SK-N-SH (cell line): ENCODE measurements at regions not wholly inside any gene's neighbourhood (a gene's known extent, or its start where the extent isn't known, plus 50 kb on each side); places are given as distances from the start of the nearest gene placed in this dataset.

Experiments
- CTCF ChIA-PET: fragments of 300-600, 350-600 bp; formaldehyde crosslinking; extraction: SDS; loops from one replicate; lab custom pipeline; 2021; lab: Yijun Ruan, JAX
- POLR2A ChIA-PET: fragments of 350-600 bp; sonication (Branson Sonifier 250); formaldehyde crosslinking; extraction: SDS; loops from one replicate; lab custom pipeline; 2020; ENCODE audit warnings: antibody characterized with exemption, inconsistent platforms; lab: Yijun Ruan, JAX
- DNase-seq: peaks from one replicate; pipeline ENCODE4 v3.0.0; 2012
- H2AFZ ChIP-seq: fragments of 200-600 bp; sonication (generic); 2 replicates; pipeline ENCODE4 v1.8.1; 2016; ENCODE audit warnings: antibody characterized with exemption, mild to moderate bottlenecking, low read depth
- H3F3A ChIP-seq: fragments of 200-600 bp; sonication (generic); replicated peaks from 2 replicates; pipeline ENCODE3; 2016; ENCODE audit warnings: antibody characterized with exemption, mild to moderate bottlenecking; ENCODE audit not compliant: insufficient read depth
- H3K27ac ChIP-seq, 2 experiments: fragments of 200-500 bp in 1 of 2; fragments of 200-600 bp in 1 of 2; sonication (Bioruptor generic) in 1 of 2; sonication (generic), shearing (Covaris generic) in 1 of 2; 2 replicates each; pipeline versions ENCODE4 v1.5.1 to v1.6.1; 2014 to 2016; ENCODE audit warnings: low read depth in 2 of 2, inconsistent platforms in 1 of 2, low read length in 1 of 2, mild to moderate bottlenecking in 1 of 2, mixed read lengths in 1 of 2
- H3K27me3 ChIP-seq: fragments of 200-600 bp; sonication (generic), shearing (Covaris generic); 2 replicates; pipeline ENCODE4 v1.6.1; 2016; ENCODE audit warnings: mixed run types; ENCODE audit not compliant: insufficient read depth
- H3K36me3 ChIP-seq, 2 experiments: fragments of 200-500 bp in 1 of 2; fragments of 200-600 bp in 1 of 2; sonication (Bioruptor generic) in 1 of 2; sonication (generic) in 1 of 2; replicated peaks in 1 of 2; 2 replicates each; pipeline versions ENCODE3 to v1.5.1; 2014 to 2016; ENCODE audit warnings: low read length in 1 of 2, mild to moderate bottlenecking in 1 of 2; ENCODE audit not compliant: insufficient read depth in 2 of 2, control insufficient read depth in 1 of 2
- H3K4me1 ChIP-seq, 2 experiments: fragments of 200-500 bp in 1 of 2; fragments of 200-600 bp in 1 of 2; sonication (Bioruptor generic) in 1 of 2; sonication (generic), shearing (Covaris generic) in 1 of 2; 2 replicates each; pipeline versions ENCODE4 v1.5.1 to v1.6.1; 2014 to 2016; ENCODE audit warnings: low read depth in 1 of 2, low read length in 1 of 2, mixed run types in 1 of 2; ENCODE audit not compliant: insufficient read depth in 2 of 2, control insufficient read depth in 1 of 2
- H3K4me2 ChIP-seq: fragments of 200-600 bp; sonication (generic), shearing (Covaris generic); 2 replicates; pipeline ENCODE4 v1.6.1; 2017; ENCODE audit warnings: mixed run types
- H3K4me3 ChIP-seq, 2 experiments: fragments of 200-500 bp in 1 of 2; fragments of 200-600 bp in 1 of 2; sonication (Bioruptor generic) in 1 of 2; sonication (generic), shearing (Covaris generic) in 1 of 2; 2 replicates each; pipeline versions ENCODE4 v1.5.1 to v1.8.1; 2014 to 2016; ENCODE audit warnings: low read depth in 2 of 2, inconsistent platforms in 1 of 2, low read length in 1 of 2, mild to moderate bottlenecking in 1 of 2, mixed read lengths in 1 of 2, moderate library complexity in 1 of 2
- H3K79me2 ChIP-seq: fragments of 200-600 bp; sonication (generic); 2 replicates; pipeline ENCODE4 v1.8.1; 2017; ENCODE audit warnings: mild to moderate bottlenecking; ENCODE audit not compliant: insufficient read depth
- H3K9ac ChIP-seq: fragments of 200-600 bp; sonication (generic); 2 replicates; pipeline ENCODE4 v1.6.1; 2017; ENCODE audit warnings: mixed run types
- H3K9me2 ChIP-seq: fragments of 200-600 bp; sonication (generic); 2 replicates; pipeline ENCODE4 v1.6.1; 2017; ENCODE audit warnings: mixed run types
- H3K9me3 ChIP-seq: fragments of 200-600 bp; sonication (generic); 2 replicates; pipeline ENCODE4 v1.6.1; 2017; ENCODE audit warnings: mixed run types, mild to moderate bottlenecking, moderate library complexity
- H4K20me1 ChIP-seq: fragments of 200-600 bp; sonication (generic); 2 replicates; pipeline ENCODE4 v1.6.1; 2017; ENCODE audit warnings: mild to moderate bottlenecking, mixed run types; ENCODE audit not compliant: insufficient read depth
- CHD2 ChIP-seq: fragments of 150-350 bp; IDR thresholded peaks from 2 replicates; pipeline ENCODE4 v1.6.1; 2018; ENCODE audit warnings: low read length; ENCODE audit not compliant: partially characterized antibody
- EZH2phosphoT487 ChIP-seq: fragments of 200-600 bp; sonication (generic); IDR thresholded peaks from 2 replicates; pipeline ENCODE4 v1.6.1; 2017; ENCODE audit warnings: low read depth, mixed run types, mild to moderate bottlenecking, antibody characterized with exemption, moderate library complexity, borderline replicate concordance
- FOXJ3 ChIP-seq: sonication (generic); formaldehyde crosslinking; IDR thresholded peaks from 2 replicates; pipeline ENCODE4 v1.5.1; 2020; ENCODE audit warnings: mild to moderate bottlenecking, missing genetic modification reagents
- GABPA ChIP-seq: IDR thresholded peaks from 2 replicates; pipeline ENCODE4 v1.4.0; 2012; ENCODE audit warnings: low read depth, mild to moderate bottlenecking
- GATA2 ChIP-seq: sonication (generic); formaldehyde crosslinking; IDR thresholded peaks from 2 replicates; pipeline ENCODE4 v1.5.0; 2020; ENCODE audit warnings: mild to moderate bottlenecking, missing genetic modification reagents
- JUND ChIP-seq: IDR thresholded peaks from 2 replicates; pipeline ENCODE4 v1.4.0; 2012
- MEF2A ChIP-seq: IDR thresholded peaks from 2 replicates; pipeline ENCODE4 v1.4.0; 2012; ENCODE audit warnings: low read depth, borderline replicate concordance
- NFIC ChIP-seq: IDR thresholded peaks from 2 replicates; pipeline ENCODE4 v1.4.0; 2012; ENCODE audit warnings: borderline replicate concordance
- NRF1 ChIP-seq: IDR thresholded peaks from 2 replicates; pipeline ENCODE4 v1.6.1; 2012; ENCODE audit warnings: low read depth, mild to moderate bottlenecking, low read length
- POLR2AphosphoS5 ChIP-seq: IDR thresholded peaks from 2 replicates; pipeline ENCODE4 v1.6.1; 2012; ENCODE audit warnings: low read depth, low read length
- RXRA ChIP-seq: IDR thresholded peaks from 2 replicates; pipeline ENCODE4 v1.4.0; 2012; ENCODE audit warnings: low read depth, mild to moderate bottlenecking, borderline replicate concordance
- SMC3 ChIP-seq: IDR thresholded peaks from 2 replicates; pipeline ENCODE4 v1.6.1; 2012; ENCODE audit warnings: low read depth, low read length, improper control_type of control experiment
- TCF12 ChIP-seq: IDR thresholded peaks from 2 replicates; pipeline ENCODE4 v1.4.0; 2012
- YY1 ChIP-seq: IDR thresholded peaks from 2 replicates; pipeline ENCODE4 v1.4.0; 2012; ENCODE audit warnings: low read depth, mild to moderate bottlenecking
- WGBS: methylation state at CpG from one replicate; pipeline ENCODE4 v1.1.6; 2017; ENCODE audit warnings: low lambda C conversion rate; 5-methylcytosine and 5-hydroxymethylcytosine counted together
- TF ChIP-seq, protein P1 (sequence below): IDR thresholded peaks from 2 replicates; pipeline ENCODE4 v1.4.0; 2012; ENCODE audit warnings: low read depth, borderline replicate concordance
- TF ChIP-seq, protein P2 (sequence below): IDR thresholded peaks from 2 replicates; pipeline ENCODE4 v1.4.0; 2012; ENCODE audit warnings: low read depth
- TF ChIP-seq, protein P3 (sequence below): IDR thresholded peaks from 2 replicates; pipeline ENCODE4 v1.4.0; 2012; ENCODE audit warnings: low read depth, borderline replicate concordance
- TF ChIP-seq, protein P4 (sequence below): IDR thresholded peaks from 2 replicates; pipeline ENCODE4; 2012

DNA sequence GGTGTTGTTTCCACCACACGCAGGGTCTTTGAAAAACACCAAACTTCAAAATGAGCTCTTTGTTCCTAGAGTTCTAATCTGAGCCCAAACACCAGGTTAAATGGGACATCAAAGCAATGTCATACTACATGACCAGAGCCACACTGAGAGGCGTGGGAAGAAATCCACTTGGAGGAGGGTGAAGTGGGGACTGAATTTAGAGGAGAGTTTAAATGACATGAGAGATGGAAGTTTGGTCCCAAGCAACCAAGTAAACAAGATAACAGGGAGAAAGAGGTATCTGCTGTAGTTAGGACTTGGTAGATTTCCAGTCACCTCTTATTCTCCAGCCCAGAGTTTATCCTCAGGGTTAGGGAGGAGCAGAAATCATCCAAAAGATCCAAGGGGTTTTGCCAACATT, 290.9 kb upstream of the FAM78B start:
- H3K4me2 ChIP-seq = no peak overlapping the region
- CTCF ChIA-PET = interaction anchor here (1.6 to 1.9 kb wide), 2 partner anchors 22 to 533 kb away, joined by 5 to 10 read pairs; no protein-coding TSS in a partner anchor
- WGBS = 0% methylated on average over 2 of the region's 2 CpGs
- TF ChIP-seq GATA2 (CRISPR knock-in tag) = no peak
- TF ChIP-seq JUND = no peak
- TF ChIP-seq, protein P1, sequence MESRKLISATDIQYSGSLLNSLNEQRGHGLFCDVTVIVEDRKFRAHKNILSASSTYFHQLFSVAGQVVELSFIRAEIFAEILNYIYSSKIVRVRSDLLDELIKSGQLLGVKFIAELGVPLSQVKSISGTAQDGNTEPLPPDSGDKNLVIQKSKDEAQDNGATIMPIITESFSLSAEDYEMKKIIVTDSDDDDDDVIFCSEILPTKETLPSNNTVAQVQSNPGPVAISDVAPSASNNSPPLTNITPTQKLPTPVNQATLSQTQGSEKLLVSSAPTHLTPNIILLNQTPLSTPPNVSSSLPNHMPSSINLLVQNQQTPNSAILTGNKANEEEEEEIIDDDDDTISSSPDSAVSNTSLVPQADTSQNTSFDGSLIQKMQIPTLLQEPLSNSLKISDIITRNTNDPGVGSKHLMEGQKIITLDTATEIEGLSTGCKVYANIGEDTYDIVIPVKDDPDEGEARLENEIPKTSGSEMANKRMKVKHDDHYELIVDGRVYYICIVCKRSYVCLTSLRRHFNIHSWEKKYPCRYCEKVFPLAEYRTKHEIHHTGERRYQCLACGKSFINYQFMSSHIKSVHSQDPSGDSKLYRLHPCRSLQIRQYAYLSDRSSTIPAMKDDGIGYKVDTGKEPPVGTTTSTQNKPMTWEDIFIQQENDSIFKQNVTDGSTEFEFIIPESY = no peak
- TF ChIP-seq YY1 = no peak
- TF ChIP-seq, protein P2, sequence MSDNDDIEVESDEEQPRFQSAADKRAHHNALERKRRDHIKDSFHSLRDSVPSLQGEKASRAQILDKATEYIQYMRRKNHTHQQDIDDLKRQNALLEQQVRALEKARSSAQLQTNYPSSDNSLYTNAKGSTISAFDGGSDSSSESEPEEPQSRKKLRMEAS = no peak
- TF ChIP-seq, protein P3, sequence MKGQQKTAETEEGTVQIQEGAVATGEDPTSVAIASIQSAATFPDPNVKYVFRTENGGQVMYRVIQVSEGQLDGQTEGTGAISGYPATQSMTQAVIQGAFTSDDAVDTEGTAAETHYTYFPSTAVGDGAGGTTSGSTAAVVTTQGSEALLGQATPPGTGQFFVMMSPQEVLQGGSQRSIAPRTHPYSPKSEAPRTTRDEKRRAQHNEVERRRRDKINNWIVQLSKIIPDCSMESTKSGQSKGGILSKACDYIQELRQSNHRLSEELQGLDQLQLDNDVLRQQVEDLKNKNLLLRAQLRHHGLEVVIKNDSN = no peak
- no peak for TF ChIP-seq CHD2
- TF ChIP-seq FOXJ3 (CRISPR knock-in tag) = no peak
- no peak for TF ChIP-seq SMC3
- TF ChIP-seq NFIC = no peak
- no peak for TF ChIP-seq GABPA
- TF ChIP-seq EZH2phosphoT487 = no peak
- no peak for TF ChIP-seq NRF1
- TF ChIP-seq RXRA = no peak
- no peak for TF ChIP-seq TCF12
- TF ChIP-seq, protein P4, sequence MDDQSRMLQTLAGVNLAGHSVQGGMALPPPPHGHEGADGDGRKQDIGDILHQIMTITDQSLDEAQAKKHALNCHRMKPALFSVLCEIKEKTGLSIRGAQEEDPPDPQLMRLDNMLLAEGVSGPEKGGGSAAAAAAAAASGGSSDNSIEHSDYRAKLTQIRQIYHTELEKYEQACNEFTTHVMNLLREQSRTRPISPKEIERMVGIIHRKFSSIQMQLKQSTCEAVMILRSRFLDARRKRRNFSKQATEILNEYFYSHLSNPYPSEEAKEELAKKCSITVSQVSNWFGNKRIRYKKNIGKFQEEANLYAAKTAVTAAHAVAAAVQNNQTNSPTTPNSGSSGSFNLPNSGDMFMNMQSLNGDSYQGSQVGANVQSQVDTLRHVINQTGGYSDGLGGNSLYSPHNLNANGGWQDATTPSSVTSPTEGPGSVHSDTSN = no peak
- TF ChIP-seq POLR2AphosphoS5 = no peak
- no peak for TF ChIP-seq MEF2A
- H3K79me2 ChIP-seq = no peaks in the 10 kb centered on the region
- H3K36me3 ChIP-seq = no peaks in the 10 kb centered on the region
- H3K27me3 ChIP-seq = no peaks in the 10 kb centered on the region
- no peaks in the 10 kb centered on the region for H3F3A ChIP-seq
- no peak overlapping the region for H3K27ac ChIP-seq
- H2AFZ ChIP-seq = no peak overlapping the region
- no peak overlapping the region for H3K4me3 ChIP-seq
- no peaks in the 10 kb centered on the region for H3K9me2 ChIP-seq
- H3K9ac ChIP-seq = no peak overlapping the region
- no peaks in the 10 kb centered on the region for H3K4me1 ChIP-seq
- no peak for DNase-seq
- H3K9me3 ChIP-seq = no peaks in the 10 kb centered on the region
- POLR2A ChIA-PET = no interaction called here
- H4K20me1 ChIP-seq = no peaks in the 10 kb centered on the region
